CD14-positive monocyte (primary cell): ENCODE measurements at regions not wholly inside any gene's neighbourhood (a gene's known extent, or its start where the extent isn't known, plus 50 kb on each side); places are given as distances from the start of the nearest gene placed in this dataset.

Experiments used
- DNase-seq, 3 donors: peaks; one replicate each; pipeline ENCODE4 v3.0.0-alpha.2; 2011 to 2022
- H2AFZ ChIP-seq: 2 replicates; pipeline ENCODE4 v1.6.0; 2012; ENCODE audit warnings: mild to moderate bottlenecking, low read depth, low read length, inconsistent platforms; ENCODE audit not compliant: insufficient read depth, poor library complexity, severe bottlenecking
- H3K27ac ChIP-seq, 2 donors: 1 replicate in 1 of 2; 2 replicates in 1 of 2; pipeline ENCODE4 v1.5.1; 2012 to 2013; ENCODE audit warnings: low read length in 2 of 2, control low read depth in 1 of 2, inconsistent platforms in 1 of 2, low read depth in 1 of 2, mild to moderate bottlenecking in 1 of 2
- H3K27me3 ChIP-seq, 2 donors: one replicate each; pipeline versions ENCODE4 v1.6.0 to v1.6.1; 2011 to 2013; ENCODE audit warnings: low read length in 2 of 2; ENCODE audit not compliant: control insufficient read depth in 2 of 2, insufficient read depth in 2 of 2
- H3K36me3 ChIP-seq, 2 donors: replicated peaks in 1 of 2; 1 replicate in 1 of 2; 2 replicates in 1 of 2; pipeline versions ENCODE4 v1.5.1 to v1.6.1; 2012 to 2013; ENCODE audit warnings: low read length in 2 of 2, control low read depth in 1 of 2, inconsistent platforms in 1 of 2, mild to moderate bottlenecking in 1 of 2; ENCODE audit not compliant: insufficient read depth in 2 of 2, control insufficient read depth in 1 of 2
- H3K4me1 ChIP-seq, 2 donors: 1 replicate in 1 of 2; 2 replicates in 1 of 2; pipeline versions ENCODE4 v1.5.1 to v1.6.1; 2012 to 2013; ENCODE audit warnings: low read length in 2 of 2, control low read depth in 1 of 2, inconsistent platforms in 1 of 2, mild to moderate bottlenecking in 1 of 2, moderate library complexity in 1 of 2; ENCODE audit not compliant: insufficient read depth in 2 of 2, control insufficient read depth in 1 of 2
- H3K4me2 ChIP-seq: replicated peaks from 2 replicates; pipeline ENCODE3; 2012; ENCODE audit warnings: low read length, moderate library complexity, mild to moderate bottlenecking; ENCODE audit not compliant: poor library complexity, severe bottlenecking; ENCODE audit errors: extremely low read depth
- H3K4me3 ChIP-seq, 3 experiments: fragments of 200-600 bp in 1 of 3; sonication (generic) in 1 of 3; replicated peaks in 1 of 3; 1 replicate in 2 of 3; 2 replicates in 1 of 3; pipeline ENCODE4 v1.5.1; 2011 to 2013; ENCODE audit warnings: low read length in 3 of 3, mild to moderate bottlenecking in 3 of 3, control low read depth in 2 of 3, low read depth in 2 of 3, inconsistent platforms in 1 of 3, moderate library complexity in 1 of 3
- H3K79me2 ChIP-seq: 2 replicates; pipeline ENCODE4 v1.6.0; 2012; ENCODE audit warnings: mild to moderate bottlenecking, control low read depth, inconsistent platforms, low read length, moderate library complexity; ENCODE audit not compliant: insufficient read depth
- H3K9ac ChIP-seq: 2 replicates; pipeline ENCODE4 v1.6.0; 2017; ENCODE audit warnings: low read length, mild to moderate bottlenecking; ENCODE audit not compliant: insufficient read depth, poor library complexity, severe bottlenecking
- H3K9me3 ChIP-seq, 2 donors: replicated peaks in 1 of 2; 1 replicate in 1 of 2; 2 replicates in 1 of 2; pipeline versions ENCODE4 v1.5.1 to v1.6.1; 2012 to 2013; ENCODE audit warnings: low read length in 2 of 2, control low read depth in 1 of 2; ENCODE audit not compliant: control insufficient read depth in 1 of 2, insufficient read depth in 1 of 2
- H4K20me1 ChIP-seq: 2 replicates; pipeline ENCODE4 v1.6.0; 2012; ENCODE audit warnings: mild to moderate bottlenecking, low read length, control low read depth, moderate library complexity; ENCODE audit not compliant: insufficient read depth
- H3K27ac Mint-ChIP-seq, 7 donors: one replicate each; pipeline ENCODE4 v1.8.0; 2020; ENCODE audit warnings: mild to moderate bottlenecking in 7 of 7, mixed read lengths in 7 of 7, moderate library complexity in 6 of 7, inconsistent platforms in 2 of 7
- H3K27me3 Mint-ChIP-seq, 3 donors: one replicate each; pipeline ENCODE4 v1.8.0; 2021 to 2022; ENCODE audit warnings: low read depth in 3 of 3, mild to moderate bottlenecking in 3 of 3, mixed read lengths in 3 of 3, moderate library complexity in 3 of 3, inconsistent platforms in 1 of 3
- H3K36me3 Mint-ChIP-seq, 2 donors: one replicate each; pipeline ENCODE4 v1.8.0; 2020; ENCODE audit warnings: mixed read lengths in 2 of 2, inconsistent platforms in 1 of 2, mild to moderate bottlenecking in 1 of 2
- H3K4me1 Mint-ChIP-seq: one replicate; pipeline ENCODE4 v1.8.0; 2020; ENCODE audit warnings: mild to moderate bottlenecking, mixed read lengths
- H3K4me3 Mint-ChIP-seq, 2 donors: one replicate each; pipeline ENCODE4 v1.8.0; 2020; ENCODE audit warnings: mild to moderate bottlenecking in 2 of 2, mixed read lengths in 2 of 2, moderate library complexity in 1 of 2
- H3K9me3 Mint-ChIP-seq, 7 donors: one replicate each; pipeline ENCODE4 v1.8.0; 2020 to 2022; ENCODE audit warnings: mixed read lengths in 7 of 7, mild to moderate bottlenecking in 6 of 7, moderate library complexity in 6 of 7, inconsistent platforms in 2 of 7
- WGBS: methylation state at CpG from one replicate; pipeline ENCODE4 v1.1.5; 2013; ENCODE audit warnings: missing lambda C conversion rate; ENCODE audit not compliant: insufficient coverage; 5-methylcytosine and 5-hydroxymethylcytosine counted together
- intact Hi-C, 2 donors: fragments of 100-400 bp; cut with micrococcal nuclease; formaldehyde crosslinking; loops; one replicate each; pipeline versions ENCODE4 v1.15.0 to v1.15.1; 2023
- TF ChIP-seq, protein P1 (sequence below): fragments of 200-600 bp; IDR thresholded peaks from one replicate; pipeline ENCODE4 v1.8.0; 2022; ENCODE audit warnings: antibody characterized with exemption, mild to moderate bottlenecking

- H3K36me3 ChIP-seq = no peaks in the 10 kb centered on the region
- H3K4me2 ChIP-seq = no peak overlapping the region
- H4K20me1 ChIP-seq = no peaks in the 10 kb centered on the region
- intact Hi-C loops = no loop called here
- TF ChIP-seq, protein P1, sequence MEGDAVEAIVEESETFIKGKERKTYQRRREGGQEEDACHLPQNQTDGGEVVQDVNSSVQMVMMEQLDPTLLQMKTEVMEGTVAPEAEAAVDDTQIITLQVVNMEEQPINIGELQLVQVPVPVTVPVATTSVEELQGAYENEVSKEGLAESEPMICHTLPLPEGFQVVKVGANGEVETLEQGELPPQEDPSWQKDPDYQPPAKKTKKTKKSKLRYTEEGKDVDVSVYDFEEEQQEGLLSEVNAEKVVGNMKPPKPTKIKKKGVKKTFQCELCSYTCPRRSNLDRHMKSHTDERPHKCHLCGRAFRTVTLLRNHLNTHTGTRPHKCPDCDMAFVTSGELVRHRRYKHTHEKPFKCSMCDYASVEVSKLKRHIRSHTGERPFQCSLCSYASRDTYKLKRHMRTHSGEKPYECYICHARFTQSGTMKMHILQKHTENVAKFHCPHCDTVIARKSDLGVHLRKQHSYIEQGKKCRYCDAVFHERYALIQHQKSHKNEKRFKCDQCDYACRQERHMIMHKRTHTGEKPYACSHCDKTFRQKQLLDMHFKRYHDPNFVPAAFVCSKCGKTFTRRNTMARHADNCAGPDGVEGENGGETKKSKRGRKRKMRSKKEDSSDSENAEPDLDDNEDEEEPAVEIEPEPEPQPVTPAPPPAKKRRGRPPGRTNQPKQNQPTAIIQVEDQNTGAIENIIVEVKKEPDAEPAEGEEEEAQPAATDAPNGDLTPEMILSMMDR = no peak
- H3K27ac ChIP-seq = peak overlapping the region in 1 of 2 donors; percentile 3
- H3K79me2 ChIP-seq = no peaks in the 10 kb centered on the region
- peak; percentile 12 to 54 (median 16) for DNase-seq
- H2AFZ ChIP-seq = no peak overlapping the region
- no peak overlapping the region for H3K9ac ChIP-seq
- peak overlapping the region in 1 of 7 donors; percentile 36 for H3K27ac Mint-ChIP-seq
- peaks cover 19% of the 10 kb centered on the region for H3K4me1 Mint-ChIP-seq
- peaks cover 18 to 45% of the 10 kb centered on the region in 2 donors for H3K4me1 ChIP-seq
- H3K9me3 Mint-ChIP-seq = peaks cover 0 to 8% (median 4%) of the 10 kb centered on the region in 7 donors
- 100% methylated on average over 1 of the region's 1 CpG for WGBS
- no peaks in the 10 kb centered on the region for H3K36me3 Mint-ChIP-seq
- H3K27me3 ChIP-seq = no peaks in the 10 kb centered on the region
- no peak overlapping the region for H3K4me3 ChIP-seq
- peaks cover 0 to 2% (median 0%) of the 10 kb centered on the region in 3 donors for H3K27me3 Mint-ChIP-seq
- no peaks in the 10 kb centered on the region for H3K9me3 ChIP-seq
- no peak overlapping the region for H3K4me3 Mint-ChIP-seq
Observed at GRCh38 chr17:69760562-69760961, 314.5 kb upstream of the KCNJ16 start.

DNA sequence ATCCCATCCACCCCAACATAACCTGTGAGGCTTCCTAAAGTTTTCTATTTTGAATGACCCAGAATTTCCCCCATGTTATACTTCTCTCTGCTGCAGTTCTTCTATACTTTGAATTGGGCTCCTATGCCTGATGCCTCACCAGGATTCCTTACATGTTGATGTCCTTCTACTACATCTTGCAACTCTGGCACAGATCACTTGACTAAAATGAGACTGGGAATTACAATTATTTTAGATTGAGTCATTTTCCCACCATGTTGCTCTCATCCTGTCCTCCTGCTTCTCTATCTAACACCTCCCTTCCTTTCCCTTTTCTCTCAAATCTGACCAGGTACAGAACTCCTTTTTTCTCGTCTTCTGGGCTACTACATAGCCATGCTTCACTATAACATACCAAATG, 314.0 kb upstream of the KCNJ16 start:
- peaks cover 0 to 2% (median 0%) of the 10 kb centered on the region in 3 donors for H3K27me3 Mint-ChIP-seq
- no peak overlapping the region for H3K4me3 Mint-ChIP-seq
- Histone ChIP-seq H2AFZ (no peak overlapping the region), H3K9ac (no peak overlapping the region), H4K20me1 (no peaks in the 10 kb centered on the region), H3K4me3 (no peak overlapping the region), H3K9me3 (no peaks in the 10 kb centered on the region), H3K4me2 (no peak overlapping the region), H3K27ac (peak overlapping the region in 1 of 2 donors; percentile 3), H3K79me2 (no peaks in the 10 kb centered on the region), H3K27me3 (no peaks in the 10 kb centered on the region), H3K4me1 (peaks cover 18 to 45% of the 10 kb centered on the region in 2 donors), H3K36me3 (no peaks in the 10 kb centered on the region)
- H3K36me3 Mint-ChIP-seq = no peaks in the 10 kb centered on the region
- intact Hi-C loops = no loop called here
- peaks cover 19% of the 10 kb centered on the region for H3K4me1 Mint-ChIP-seq
- TF ChIP-seq, protein P1 = no peak
- H3K9me3 Mint-ChIP-seq = peaks cover 0 to 8% (median 4%) of the 10 kb centered on the region in 7 donors
- H3K27ac Mint-ChIP-seq = peak overlapping the region in 1 of 7 donors; percentile 22
- no peak for DNase-seq
- WGBS = no CpG with 5 or more reads among the region's 1 CpG
